Renal cortical epithelial cell (primary cell): ENCODE measurements at regions not wholly inside any gene's neighbourhood (a gene's known extent, or its start where the extent isn't known, plus 50 kb on each side); places are given as distances from the start of the nearest gene placed in this dataset.

Experiments used
- DNase-seq: peaks from one replicate; pipeline ENCODE4 v3.0.0-alpha.2; 2011; ENCODE audit warnings: low read depth

GRCh38 chr12:105744371-105745058 is 394.2 kb downstream of the NUAK1 start:
- DNase-seq: no peak

- DNase-seq: no peak
Measured at GRCh38 chr12:105745811-105746210, 392.9 kb downstream of the NUAK1 start.

- peak; percentile 73 for DNase-seq
Measured at GRCh38 chr12:105748806-105749600, 389.8 kb downstream of the NUAK1 start.

GRCh38 chr12:105750096-105750495 is 388.7 kb downstream of the NUAK1 start:
- no peak for DNase-seq

GRCh38 chr12:105754313-105754712 is 384.4 kb downstream of the NUAK1 start:
- DNase-seq: no peak

GRCh38 chr12:105756961-105757360 is 381.8 kb downstream of the NUAK1 start:
- DNase-seq: no peak

GRCh38 chr12:105759149-105759548 is 379.6 kb downstream of the NUAK1 start:
- DNase-seq: no peak

- DNase-seq: peak; percentile 1
Measured at GRCh38 chr12:105761075-105761474, 377.7 kb downstream of the NUAK1 start.

GRCh38 chr12:105764216-105764835 is 374.4 kb downstream of the NUAK1 start:
- no peak for DNase-seq

GRCh38 chr12:105765053-105766014 is 373.4 kb downstream of the NUAK1 start:
- no peak for DNase-seq

- no peak for DNase-seq
Measured at GRCh38 chr12:105766029-105766428, 372.7 kb downstream of the NUAK1 start.

GRCh38 chr12:105769486-105769885 is 369.3 kb downstream of the NUAK1 start:
- peak; percentile 3 for DNase-seq

- no peak for DNase-seq
Measured at GRCh38 chr12:105773471-105773870, 365.3 kb downstream of the NUAK1 start.

GRCh38 chr12:105774037-105774436 is 364.7 kb downstream of the NUAK1 start:
- DNase-seq: no peak

GRCh38 chr12:105775343-105775742 is 363.4 kb downstream of the NUAK1 start:
- DNase-seq: peak; percentile 36

- DNase-seq: no peak
Measured at GRCh38 chr12:105783983-105784947, 354.5 kb downstream of the NUAK1 start.

- no peak for DNase-seq
Measured at GRCh38 chr12:105793421-105793820, 345.3 kb downstream of the NUAK1 start.

- DNase-seq: no peak
Measured at GRCh38 chr12:105798256-105798845, 340.4 kb downstream of the NUAK1 start.

GRCh38 chr12:105799103-105799502 is 339.7 kb downstream of the NUAK1 start:
- DNase-seq: no peak

GRCh38 chr12:105801351-105801750 is 337.4 kb downstream of the NUAK1 start:
- no peak for DNase-seq
